Keratinocyte (primary cell): ENCODE measurements at regions not wholly inside any gene's neighbourhood (a gene's known extent, or its start where the extent isn't known, plus 50 kb on each side); places are given as distances from the start of the nearest gene placed in this dataset.

Source experiments
- CTCF ChIP-seq, 3 experiments: IDR thresholded peaks in 1 of 3; conservative IDR thresholded peaks in 1 of 3; optimal IDR thresholded peaks in 1 of 3; 2 replicates in 2 of 3; 3 replicates in 1 of 3; pipeline versions ENCODE3 to v1.5.1; 2011; ENCODE audit warnings: low read length in 3 of 3, mild to moderate bottlenecking in 3 of 3, moderate library complexity in 2 of 3, control low read depth in 1 of 3, inconsistent platforms in 1 of 3; ENCODE audit not compliant: insufficient read depth in 2 of 3; ENCODE audit errors: extremely low read depth in 1 of 3
- EZH2 ChIP-seq: IDR thresholded peaks from one replicate; pipeline ENCODE4 v1.6.1; 2012; ENCODE audit warnings: inconsistent platforms, mild to moderate bottlenecking, low read length, moderate library complexity

DNA sequence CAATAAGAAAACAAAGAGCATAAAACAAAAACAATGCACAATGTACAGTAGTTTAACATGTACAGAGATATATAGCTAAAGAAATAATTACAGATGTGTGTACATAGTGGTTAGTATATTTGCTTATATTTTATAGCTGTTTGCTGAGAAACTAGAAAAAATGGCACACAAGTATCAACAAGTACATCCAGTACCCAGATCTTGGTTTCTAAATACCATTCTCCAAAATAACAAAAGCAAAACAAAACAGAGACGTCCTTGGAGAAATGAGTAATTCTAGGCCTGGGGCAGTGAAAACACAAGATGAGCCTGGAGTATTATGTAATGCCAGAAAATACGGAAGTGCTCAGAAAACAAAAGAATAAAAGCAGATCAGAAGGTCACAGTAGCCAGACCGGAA is 189.6 kb downstream of the TMEM47 start:
- no peak for TF ChIP-seq CTCF (optimal IDR thresholded peaks at IDR 0.05 in 1 of 3, IDR thresholded peaks at IDR 0.05 in 1 of 3, conservative IDR thresholded peaks at IDR 0.05 in 1 of 3; ENCODE audit: extremely low read depth in 1 of 3, insufficient read depth in 2 of 3, low read length in 3 of 3)
- TF ChIP-seq EZH2: no peak
